CD4-positive, alpha-beta T cell (primary cell): ENCODE measurements at regions not wholly inside any gene's neighbourhood (a gene's known extent, or its start where the extent isn't known, plus 50 kb on each side); places are given as distances from the start of the nearest gene placed in this dataset.

Experiments
- ATAC-seq: fragments of 200-7000 bp; cut with Tn5 transposase; one replicate; pipeline ENCODE4 v1.10.0; 2022; ENCODE audit warnings: mild to moderate bottlenecking; ENCODE audit not compliant: poor library complexity
- CTCF ChIA-PET: fragments of 350-600 bp; sonication (Branson Sonifier 250); formaldehyde crosslinking; loops from one replicate; lab custom pipeline; 2021; ENCODE audit warnings: antibody characterized with exemption, inconsistent platforms; lab: Charles Lee
- POLR2A ChIA-PET: fragments of 350-600 bp; sonication (Branson Sonifier 250); formaldehyde crosslinking; loops from one replicate; lab custom pipeline; 2021; ENCODE audit warnings: antibody characterized with exemption, inconsistent platforms; lab: Charles Lee
- DNase-seq, 14 experiments: peaks; one replicate each; pipeline ENCODE4 v3.0.0-alpha.2; 2013 to 2020; ENCODE audit warnings: mixed read lengths in 2 of 14
- H3K27ac ChIP-seq, 2 donors: one replicate each; pipeline versions ENCODE4 v1.5.1 to v1.7.0; 2013; ENCODE audit warnings: low read length in 2 of 2, low read depth in 1 of 2, mild to moderate bottlenecking in 1 of 2
- H3K27me3 ChIP-seq, 2 experiments: 1 replicate in 1 of 2; 2 replicates in 1 of 2; pipeline versions ENCODE4 v1.6.1 to v1.7.0; 2013; ENCODE audit warnings: low read length in 2 of 2, control low read depth in 1 of 2, mild to moderate bottlenecking in 1 of 2, moderate library complexity in 1 of 2; ENCODE audit not compliant: insufficient read depth in 2 of 2, control insufficient read depth in 1 of 2
- H3K36me3 ChIP-seq: one replicate; pipeline ENCODE4 v1.6.1; 2013; ENCODE audit warnings: low read length, control low read depth; ENCODE audit not compliant: insufficient read depth
- H3K4me1 ChIP-seq: one replicate; pipeline ENCODE4 v1.6.1; 2013; ENCODE audit warnings: low read length, control low read depth; ENCODE audit not compliant: insufficient read depth
- H3K4me3 ChIP-seq: one replicate; pipeline ENCODE4 v1.5.1; 2013; ENCODE audit warnings: mild to moderate bottlenecking, low read length, moderate library complexity
- H3K9me3 ChIP-seq, 2 experiments: 1 replicate in 1 of 2; 2 replicates in 1 of 2; pipeline versions ENCODE4 v1.6.1 to v1.7.0; 2013; ENCODE audit warnings: low read length in 2 of 2, mild to moderate bottlenecking in 2 of 2, control low read depth in 1 of 2, moderate library complexity in 1 of 2; ENCODE audit not compliant: control insufficient read depth in 1 of 2, insufficient read depth in 1 of 2
- H3K27ac Mint-ChIP-seq: one replicate; pipeline ENCODE4 v1.8.0; 2020; ENCODE audit warnings: mixed read lengths
- H3K27me3 Mint-ChIP-seq: one replicate; pipeline ENCODE4 v1.8.0; 2021; ENCODE audit warnings: mixed read lengths
- H3K36me3 Mint-ChIP-seq: one replicate; pipeline ENCODE4 v1.8.0; 2021; ENCODE audit warnings: low read depth, mixed read lengths
- H3K4me1 Mint-ChIP-seq: one replicate; pipeline ENCODE4 v1.8.0; 2021; ENCODE audit warnings: low read depth, mixed read lengths
- H3K4me3 Mint-ChIP-seq: one replicate; pipeline ENCODE4 v1.8.0; 2020; ENCODE audit warnings: mild to moderate bottlenecking, mixed read lengths
- H3K9me3 Mint-ChIP-seq: one replicate; pipeline ENCODE4 v1.8.0; 2020; ENCODE audit warnings: mixed read lengths
- intact Hi-C, 2 experiments: fragments of 100-400 bp; cut with DNase I in 1 of 2; cut with micrococcal nuclease in 1 of 2; formaldehyde crosslinking; loops; one replicate each; pipeline versions ENCODE4 v1.15.1 to v1.9.0; 2023 to 2025; cut with DNase I, micrococcal nuclease
- TF ChIP-seq, protein P1 (sequence below): fragments of 200-600 bp; IDR thresholded peaks from one replicate; pipeline ENCODE4 v1.8.0; 2022; ENCODE audit warnings: antibody characterized with exemption, mild to moderate bottlenecking

DNA sequence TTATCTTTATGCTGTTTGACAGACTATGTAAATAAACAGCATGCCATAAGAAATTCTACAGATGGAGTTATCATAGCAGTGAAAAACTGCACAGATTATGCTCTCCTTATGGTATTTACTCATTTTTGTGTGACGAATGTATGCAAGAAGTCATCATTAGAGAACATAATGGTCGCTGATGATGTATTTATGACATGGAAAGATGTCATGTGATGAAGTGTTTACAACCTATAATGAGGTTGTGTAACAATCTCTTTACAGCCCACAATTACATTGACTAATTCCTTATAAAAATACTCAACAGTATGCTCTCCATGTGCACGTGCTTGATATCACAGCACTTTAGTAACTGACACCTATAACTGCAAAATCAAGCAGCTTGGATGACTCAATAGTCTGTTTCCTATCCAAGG is 192.4 kb downstream of the BMP2 start:
- Histone ChIP-seq H3K27me3 (no peaks in the 10 kb centered on the region), H3K27ac (no peak overlapping the region), H3K4me3 (no peak overlapping the region), H3K9me3 (no peaks in the 10 kb centered on the region), H3K36me3 (no peaks in the 10 kb centered on the region), H3K4me1 (no peaks in the 10 kb centered on the region)
- DNase-seq: no peak
- Mint-ChIP-seq H3K36me3 (no peaks in the 10 kb centered on the region), H3K4me1 (no peaks in the 10 kb centered on the region), H3K9me3 (peaks cover 7% of the 10 kb centered on the region), H3K27ac (no peak overlapping the region), H3K27me3 (no peaks in the 10 kb centered on the region), H3K4me3 (no peak overlapping the region)
- no peak for ATAC-seq
- intact Hi-C loops: no loop called here
- ChIA-PET CTCF (no interaction called here), POLR2A (no interaction called here)
- TF ChIP-seq, protein P1, sequence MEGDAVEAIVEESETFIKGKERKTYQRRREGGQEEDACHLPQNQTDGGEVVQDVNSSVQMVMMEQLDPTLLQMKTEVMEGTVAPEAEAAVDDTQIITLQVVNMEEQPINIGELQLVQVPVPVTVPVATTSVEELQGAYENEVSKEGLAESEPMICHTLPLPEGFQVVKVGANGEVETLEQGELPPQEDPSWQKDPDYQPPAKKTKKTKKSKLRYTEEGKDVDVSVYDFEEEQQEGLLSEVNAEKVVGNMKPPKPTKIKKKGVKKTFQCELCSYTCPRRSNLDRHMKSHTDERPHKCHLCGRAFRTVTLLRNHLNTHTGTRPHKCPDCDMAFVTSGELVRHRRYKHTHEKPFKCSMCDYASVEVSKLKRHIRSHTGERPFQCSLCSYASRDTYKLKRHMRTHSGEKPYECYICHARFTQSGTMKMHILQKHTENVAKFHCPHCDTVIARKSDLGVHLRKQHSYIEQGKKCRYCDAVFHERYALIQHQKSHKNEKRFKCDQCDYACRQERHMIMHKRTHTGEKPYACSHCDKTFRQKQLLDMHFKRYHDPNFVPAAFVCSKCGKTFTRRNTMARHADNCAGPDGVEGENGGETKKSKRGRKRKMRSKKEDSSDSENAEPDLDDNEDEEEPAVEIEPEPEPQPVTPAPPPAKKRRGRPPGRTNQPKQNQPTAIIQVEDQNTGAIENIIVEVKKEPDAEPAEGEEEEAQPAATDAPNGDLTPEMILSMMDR: no peak

DNA sequence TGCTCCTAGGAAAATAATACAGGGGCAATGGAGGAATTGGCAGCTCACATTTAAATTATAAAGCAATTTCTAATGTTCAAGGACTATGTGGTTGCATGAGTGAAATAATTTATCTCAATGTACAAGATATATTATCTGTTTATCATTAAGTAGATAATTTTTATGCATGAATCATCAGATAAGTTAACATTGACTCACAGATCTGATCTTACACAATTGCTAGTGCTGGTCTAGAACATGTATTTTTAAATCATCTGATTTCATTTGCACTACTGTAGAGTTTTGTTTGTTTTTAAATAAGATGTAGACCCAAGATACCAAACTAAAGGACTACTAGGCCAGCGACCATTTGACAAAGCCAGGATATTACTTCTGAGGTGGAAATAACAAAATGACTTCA is 199.2 kb downstream of the BMP2 start:
- Histone ChIP-seq H3K27ac (no peak overlapping the region), H3K36me3 (no peaks in the 10 kb centered on the region), H3K9me3 (no peaks in the 10 kb centered on the region), H3K27me3 (no peaks in the 10 kb centered on the region), H3K4me1 (no peaks in the 10 kb centered on the region), H3K4me3 (no peak overlapping the region)
- POLR2A ChIA-PET: no interaction called here
- no peak for DNase-seq
- no peak overlapping the region for H3K27ac Mint-ChIP-seq
- H3K4me3 Mint-ChIP-seq: no peak overlapping the region
- CTCF ChIA-PET: no interaction called here
- no peaks in the 10 kb centered on the region for H3K4me1 Mint-ChIP-seq
- TF ChIP-seq, protein P1: no peak
- no peaks in the 10 kb centered on the region for H3K36me3 Mint-ChIP-seq
- H3K9me3 Mint-ChIP-seq: peaks cover 10% of the 10 kb centered on the region
- intact Hi-C loops: no loop called here
- no peaks in the 10 kb centered on the region for H3K27me3 Mint-ChIP-seq
- ATAC-seq: no peak

DNA sequence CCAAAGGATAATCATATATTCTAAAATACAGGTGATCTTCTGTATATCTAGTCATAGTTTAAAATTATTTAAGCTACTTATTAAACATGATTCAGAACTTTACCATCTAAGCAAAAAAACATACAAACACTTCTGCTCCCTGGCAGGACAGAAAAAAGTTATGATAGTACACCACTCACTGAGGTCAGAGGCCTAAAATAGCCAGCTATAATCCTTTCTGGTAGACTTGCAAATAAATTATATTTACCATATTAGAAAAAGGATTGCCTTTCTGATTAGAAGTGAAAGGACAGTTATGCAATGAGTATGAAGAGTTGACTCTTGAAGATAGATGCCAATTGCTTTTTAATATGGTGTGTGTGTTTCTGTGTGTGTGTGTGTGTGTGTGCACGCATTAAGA is 207.4 kb downstream of the BMP2 start:
- Mint-ChIP-seq H3K27ac (no peak overlapping the region), H3K4me1 (no peaks in the 10 kb centered on the region), H3K36me3 (no peaks in the 10 kb centered on the region), H3K9me3 (peaks cover 4% of the 10 kb centered on the region), H3K4me3 (no peak overlapping the region), H3K27me3 (no peaks in the 10 kb centered on the region)
- Histone ChIP-seq H3K4me1 (no peaks in the 10 kb centered on the region), H3K27me3 (no peaks in the 10 kb centered on the region), H3K36me3 (no peaks in the 10 kb centered on the region), H3K4me3 (no peak overlapping the region), H3K9me3 (no peaks in the 10 kb centered on the region), H3K27ac (no peak overlapping the region)
- CTCF ChIA-PET: no interaction called here
- POLR2A ChIA-PET: no interaction called here
- TF ChIP-seq, protein P1: no peak
- ATAC-seq (no peak), DNase-seq (no peak)
- intact Hi-C loops: no loop called here
